Amygdala (tissue), 56 donors: ENCODE measurements at regions not wholly inside any gene's neighbourhood (a gene's known extent, or its start where the extent isn't known, plus 50 kb on each side); places are given as distances from the start of the nearest gene placed in this dataset.
"Not testable (repeated sequence)": the region's sequence is repeated elsewhere in the genome, so short reads cannot be mapped to it uniquely, and the experiment has no call there.

Experiments used
- DNase-seq, 56 donors: peaks; one replicate each; lab custom pipeline; 2025; lab: John Stamatoyannopoulos, UW

DNA sequence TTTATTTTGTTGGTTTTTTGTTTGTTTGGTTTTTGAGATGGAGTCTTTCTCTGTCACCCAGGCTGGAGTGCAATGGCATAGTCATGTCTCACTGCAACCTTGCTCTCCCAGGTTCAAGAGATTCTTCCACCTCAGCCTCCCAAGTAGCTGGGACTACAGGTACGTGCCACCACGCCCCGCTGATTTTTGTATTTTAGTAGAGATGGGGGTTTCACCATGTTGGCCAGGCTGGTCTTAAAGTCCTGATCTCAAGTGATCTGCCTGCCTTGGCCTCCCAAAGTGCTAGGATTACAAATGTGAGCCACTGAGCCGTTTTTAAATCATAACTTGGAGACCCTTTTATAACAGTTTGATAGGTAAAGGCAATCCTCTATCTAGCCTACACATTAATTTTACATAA is 95.9 kb upstream of the MIR17HG start:
- DNase-seq, result not testable (repeated sequence)

DNA sequence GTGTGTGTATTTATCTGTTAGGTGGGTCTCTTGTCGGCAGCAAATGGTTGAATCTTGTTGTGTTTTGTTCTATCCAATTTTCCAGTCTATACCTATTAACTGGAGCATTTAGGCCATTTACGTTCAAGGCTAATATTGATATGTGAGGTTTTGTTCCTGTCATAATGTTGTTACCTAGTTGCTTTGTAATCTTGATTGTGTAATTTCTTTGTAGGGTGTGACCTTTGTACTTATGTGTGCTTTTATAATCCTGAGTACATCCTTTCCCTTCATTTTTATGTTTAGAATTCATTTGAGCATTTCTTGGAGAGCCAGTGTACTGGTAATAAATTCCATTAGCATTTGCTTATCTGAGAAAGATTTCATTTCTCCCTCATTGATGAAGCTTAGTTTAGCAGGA is 83.0 kb upstream of the MIR17HG start:
- no peak for DNase-seq

DNA sequence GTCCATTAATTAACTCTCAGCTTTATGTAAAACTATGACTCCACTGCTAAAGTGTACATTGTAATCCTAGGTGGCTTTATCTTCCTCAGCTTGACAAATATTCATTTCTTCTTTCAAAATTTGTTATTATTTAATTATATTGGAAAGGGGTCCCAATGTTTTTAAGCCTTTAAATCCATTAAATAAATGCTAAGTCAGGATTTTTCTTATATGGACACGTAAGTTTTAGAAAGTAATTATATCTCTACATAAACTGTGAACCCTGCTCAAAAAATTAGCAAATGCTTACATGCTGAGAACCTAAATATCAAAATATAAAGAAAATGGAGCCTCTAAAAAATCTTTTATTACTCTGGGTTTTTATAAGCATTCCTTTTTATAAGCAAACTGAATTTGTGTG is 78.2 kb upstream of the MIR17HG start:
- no peak for DNase-seq

DNA sequence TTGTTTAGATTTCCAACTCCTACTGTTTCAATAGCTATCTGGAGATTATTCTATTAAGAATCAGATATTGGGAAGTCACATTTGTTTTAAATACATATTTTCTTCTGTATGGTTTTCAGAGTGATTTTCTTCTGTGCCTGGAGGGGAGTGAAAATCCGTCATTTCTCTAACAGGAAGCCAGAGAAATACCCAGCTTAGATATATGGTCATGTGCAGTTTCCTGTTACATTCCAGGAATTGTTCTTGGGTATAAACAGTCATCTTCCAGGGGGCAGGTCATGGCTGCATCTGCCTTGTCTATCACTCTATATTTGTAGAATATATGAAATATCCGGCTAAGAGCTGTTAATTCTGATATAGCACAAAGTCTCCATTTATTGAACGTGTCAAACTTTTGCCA is 77.5 kb upstream of the MIR17HG start:
- DNase-seq, result no peak

DNA sequence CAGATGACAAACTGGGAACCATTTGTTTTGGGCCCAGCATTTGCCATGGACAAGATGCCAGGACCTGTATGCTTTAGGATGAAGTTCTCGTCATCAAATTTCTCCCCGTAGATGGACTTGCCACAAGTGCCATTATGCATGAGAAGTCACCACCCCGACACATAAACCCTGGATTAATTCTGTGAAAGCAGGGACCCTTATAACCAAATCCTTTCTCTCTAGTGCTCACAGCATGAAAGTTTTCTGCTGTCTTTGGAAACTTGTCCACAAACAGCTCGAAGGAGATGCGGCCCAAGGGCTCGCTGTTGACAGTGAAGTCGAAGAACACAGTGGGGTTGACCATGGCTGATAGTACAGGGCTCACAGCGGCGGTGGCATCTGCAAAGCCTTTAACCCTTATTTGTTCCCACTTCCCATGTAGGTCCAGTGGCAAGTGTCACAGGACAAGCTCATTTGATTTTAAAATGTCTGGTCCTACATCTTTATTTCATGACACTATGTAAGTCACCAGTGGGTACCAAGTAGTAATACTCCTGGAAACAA is 75.2 kb upstream of the MIR17HG start:
- no peak for DNase-seq

DNA sequence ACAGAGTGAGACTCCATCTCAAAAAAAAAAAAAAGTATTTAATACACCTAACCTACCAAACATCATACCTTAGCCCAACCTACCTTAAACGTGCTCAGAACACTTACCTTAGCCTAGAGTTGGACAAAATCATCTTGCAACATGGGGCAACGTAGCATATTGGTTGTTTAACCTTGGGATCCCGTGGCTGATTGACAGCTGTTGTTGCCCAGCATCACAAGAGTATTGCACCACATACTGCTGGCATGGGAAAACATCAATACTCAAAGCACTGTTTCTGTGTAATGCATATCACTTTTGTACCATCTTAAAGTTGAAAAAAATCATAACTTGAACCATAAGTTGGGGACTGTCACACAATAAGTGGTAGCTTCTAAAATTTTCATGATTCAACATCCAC is 73.8 kb upstream of the MIR17HG start:
- no peak for DNase-seq

DNA sequence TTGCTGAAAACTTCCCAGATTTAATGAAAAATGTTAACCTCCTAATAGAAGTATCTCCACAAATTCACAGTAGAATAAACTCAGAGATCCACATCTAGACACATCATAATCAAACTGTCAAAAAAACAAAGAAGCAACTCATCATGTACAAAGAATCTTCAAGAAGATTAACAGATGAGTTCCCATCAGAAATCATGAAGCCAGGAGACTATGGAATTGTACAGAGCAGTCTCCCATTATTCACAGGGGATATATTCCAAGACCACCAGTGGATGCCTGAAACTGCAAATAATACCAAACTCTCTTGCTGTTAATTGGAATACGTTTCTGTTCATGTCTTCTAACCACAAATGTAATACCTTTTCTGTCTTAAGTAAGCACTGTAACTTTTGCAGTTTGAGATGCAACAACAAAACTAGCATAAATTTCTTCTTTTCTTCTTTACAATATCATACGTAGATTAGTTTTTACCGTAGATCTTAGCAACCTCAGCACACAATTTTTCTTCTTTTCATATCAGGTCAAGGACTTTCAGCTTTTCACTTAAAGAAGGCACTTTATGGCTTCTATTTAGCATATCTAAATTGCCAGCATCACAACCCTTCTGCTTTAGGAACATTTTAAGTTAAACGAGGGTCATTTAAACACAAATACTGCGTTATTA is 70.3 kb upstream of the MIR17HG start:
- no peak for DNase-seq

DNA sequence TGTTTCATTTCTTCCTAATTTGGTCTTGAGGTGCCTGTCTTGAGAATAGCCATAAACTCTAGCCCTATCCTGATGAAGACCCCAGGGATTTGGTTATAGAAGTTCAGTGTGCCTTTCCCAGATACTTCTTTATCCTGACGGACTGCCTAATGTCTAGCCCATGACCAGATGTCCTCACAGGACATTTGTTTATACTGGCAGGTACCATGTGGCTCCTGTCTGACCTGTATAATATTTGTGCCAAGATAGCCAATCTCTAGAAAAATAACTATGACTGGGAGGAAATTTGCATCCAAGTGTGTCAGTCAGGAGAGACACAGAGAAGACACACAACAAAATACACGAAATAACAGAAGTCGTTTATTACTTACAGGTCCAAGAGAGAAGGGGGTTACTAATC is 69.2 kb upstream of the MIR17HG start:
- no peak for DNase-seq

DNA sequence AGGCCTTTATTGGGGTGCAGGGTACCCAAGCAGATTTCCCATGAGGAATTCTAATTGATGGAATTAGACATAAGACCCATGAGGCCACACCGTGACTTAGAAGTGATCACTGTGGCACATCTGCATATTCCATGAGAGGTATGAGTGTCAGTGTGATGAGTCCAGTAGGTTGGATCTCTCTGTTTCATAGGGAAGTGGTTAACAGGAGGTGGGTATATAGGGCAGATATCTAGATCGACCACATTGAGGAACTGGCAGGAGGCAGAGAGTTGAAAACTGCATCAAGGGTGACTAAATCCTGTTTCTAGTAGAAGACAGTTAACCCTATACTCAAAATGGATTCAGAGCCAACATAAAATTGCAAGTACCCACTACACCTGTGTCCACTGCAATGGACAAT is 68.6 kb upstream of the MIR17HG start:
- no peak for DNase-seq

DNA sequence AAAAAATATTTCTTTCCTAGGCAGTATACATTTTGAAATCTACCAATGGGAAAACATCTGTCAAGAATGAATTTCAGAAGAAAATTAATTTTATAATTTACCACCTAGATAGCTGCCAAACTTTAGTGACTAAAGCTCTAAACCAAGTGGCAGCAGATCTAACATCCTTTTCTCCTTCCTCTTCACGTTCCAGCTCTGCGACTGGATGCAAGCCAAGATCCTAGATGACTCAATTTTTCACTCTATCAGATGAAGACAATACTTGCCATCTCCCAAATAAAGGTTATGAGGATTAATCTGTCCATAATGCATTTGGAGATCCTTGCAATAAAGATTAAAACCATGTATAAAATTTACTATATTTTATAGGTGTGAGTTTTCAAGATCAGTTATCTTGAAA is 66.7 kb upstream of the MIR17HG start:
- DNase-seq, result no peak

DNA sequence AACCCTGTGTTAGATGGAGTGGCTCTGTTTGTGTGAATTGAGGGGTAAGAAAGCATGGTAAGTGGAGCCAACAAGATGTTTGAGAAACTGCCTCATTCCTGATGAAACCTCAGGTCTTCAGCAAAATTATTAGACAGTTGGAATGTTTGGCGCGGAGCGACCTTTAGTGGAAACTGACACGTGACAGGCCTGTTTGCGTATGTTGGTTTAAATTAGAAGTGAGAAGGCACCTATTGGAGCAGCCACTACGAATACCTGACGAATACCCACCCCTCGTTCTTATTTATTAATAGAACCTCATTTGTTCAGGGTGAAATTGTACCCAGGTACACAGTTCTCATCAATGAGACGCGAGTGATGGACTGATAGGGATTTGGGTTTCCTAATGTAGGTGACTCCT is 63.2 kb upstream of the MIR17HG start:
- DNase-seq, result no peak

DNA sequence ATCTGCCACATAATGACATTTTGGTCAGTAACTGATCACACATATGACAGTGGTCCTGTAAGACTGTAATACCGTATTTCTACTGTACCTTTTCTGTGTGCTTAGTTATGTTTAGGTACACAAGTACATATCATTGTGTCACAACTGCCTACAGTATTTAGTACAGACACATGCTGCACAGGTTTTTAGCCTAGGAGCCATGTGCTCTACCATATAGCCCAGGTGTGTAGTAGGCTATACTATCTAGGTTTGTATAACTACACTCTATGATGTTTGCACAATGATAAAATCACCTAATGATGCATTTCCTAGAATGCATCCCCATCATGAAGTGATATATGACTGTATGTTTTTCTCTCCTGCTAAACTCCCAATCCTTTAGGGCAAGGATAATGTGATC is 61.2 kb upstream of the MIR17HG start:
- no peak for DNase-seq

DNA sequence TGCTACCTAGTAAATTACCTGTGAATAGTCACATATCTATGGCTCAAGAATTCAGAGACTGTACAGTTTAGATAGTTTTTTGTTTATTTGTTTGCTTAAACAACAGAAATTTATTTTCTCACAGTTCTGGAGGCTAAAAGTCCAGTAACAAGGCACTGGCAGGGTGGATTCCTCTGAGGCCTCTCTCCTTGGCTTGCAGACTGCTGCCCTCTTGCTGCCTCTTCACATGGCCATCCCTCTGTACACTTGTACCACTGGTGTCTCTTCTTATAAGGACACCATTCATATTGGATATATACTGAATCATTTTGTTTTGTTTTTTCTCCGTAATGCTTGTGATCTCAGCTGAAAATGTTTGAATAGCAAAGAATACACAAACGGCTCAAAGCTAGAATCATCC is 56.4 kb upstream of the MIR17HG start:
- peak in 5 of 56 donors; percentile 1 to 22 (median 5) for DNase-seq

DNA sequence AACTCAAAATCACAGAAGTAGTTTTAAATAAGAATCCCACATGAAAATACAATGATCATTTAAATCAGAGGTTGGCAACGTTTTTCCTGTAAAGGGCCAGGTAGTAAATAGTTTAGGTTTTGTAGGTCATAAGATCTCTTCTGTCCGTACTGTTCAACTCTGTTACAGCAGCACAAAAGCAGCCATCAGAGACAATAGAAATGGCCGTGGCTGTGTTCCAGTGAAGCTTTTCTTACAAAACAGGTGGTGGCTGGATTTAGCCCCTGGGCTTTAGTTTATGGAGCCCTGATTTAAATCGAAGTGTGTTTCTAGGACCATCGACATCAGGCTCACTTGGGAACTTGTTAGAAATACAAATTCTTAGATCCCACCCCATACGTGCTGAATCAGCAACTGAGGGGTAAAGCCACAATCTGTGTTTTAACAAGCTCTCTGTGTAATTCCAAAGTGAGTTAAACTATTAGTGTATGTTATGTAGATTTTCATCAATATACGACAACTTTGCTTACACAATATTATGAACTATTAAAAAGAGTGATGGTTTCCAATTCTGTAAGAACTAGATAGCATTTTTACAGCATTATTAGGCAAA is 54.8 kb upstream of the MIR17HG start:
- no peak for DNase-seq

DNA sequence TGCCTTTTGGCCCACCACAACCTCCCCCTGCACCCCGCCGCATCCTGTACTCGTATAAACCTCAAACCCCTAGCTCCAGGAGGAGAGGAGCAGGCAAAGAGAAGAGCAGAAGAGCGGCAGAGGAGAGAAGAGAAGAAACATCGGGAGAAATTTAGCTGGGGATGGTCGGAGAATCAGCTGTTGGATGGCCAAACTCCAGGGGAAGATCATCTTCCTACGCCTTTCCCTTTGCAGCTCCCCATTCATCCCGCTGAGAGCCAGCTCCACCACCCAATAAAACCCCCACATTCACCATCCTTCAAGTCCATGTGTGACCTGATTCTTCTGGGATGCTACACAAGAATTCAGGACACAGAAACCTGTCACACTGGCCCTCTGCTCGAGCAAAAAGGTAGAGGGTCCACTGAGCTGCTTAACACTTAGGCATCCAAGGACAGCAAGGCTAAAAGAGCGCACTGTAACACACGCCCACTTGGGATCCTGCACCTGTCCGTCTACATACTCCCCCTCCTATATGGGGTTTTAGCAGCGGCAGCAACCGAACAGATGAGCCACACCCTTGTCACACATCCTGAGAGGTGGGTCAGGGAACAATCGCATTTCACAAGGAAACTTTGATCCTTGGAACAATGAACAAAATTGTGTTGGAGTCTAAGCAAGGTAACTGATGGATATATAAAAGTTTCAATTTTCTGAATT is 51.6 kb upstream of the MIR17HG start:
- DNase-seq, result no peak

DNA sequence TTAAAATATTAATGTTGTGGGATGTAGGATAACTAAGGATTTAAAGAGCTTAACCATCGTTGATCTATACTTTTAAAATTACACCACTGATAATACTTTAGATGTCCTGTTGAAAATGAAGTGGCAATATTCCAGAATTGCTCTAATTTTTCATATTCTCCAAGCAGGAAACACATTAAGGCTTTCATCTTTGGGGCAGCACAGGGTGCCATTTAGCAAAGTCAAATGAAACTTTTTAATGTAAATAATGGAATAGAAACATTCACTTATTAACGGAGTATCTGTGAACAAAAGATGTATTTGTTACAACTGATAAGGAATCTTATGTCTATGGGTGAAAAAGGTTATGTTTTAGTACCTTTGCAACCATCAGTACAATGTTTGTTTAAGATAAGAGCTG is 50.0 kb upstream of the MIR17HG start:
- no peak for DNase-seq
